SK-N-SH (cell line): ENCODE measurements at regions not wholly inside any gene's neighbourhood (a gene's known extent, or its start where the extent isn't known, plus 50 kb on each side); places are given as distances from the start of the nearest gene placed in this dataset.

Source experiments
- CTCF ChIP-seq: fragments of 200-600 bp; sonication (generic); IDR thresholded peaks from 2 replicates; pipeline ENCODE4 v1.6.1; 2017; ENCODE audit warnings: antibody characterized with exemption, mild to moderate bottlenecking, moderate library complexity
- EZH2phosphoT487 ChIP-seq: fragments of 200-600 bp; sonication (generic); IDR thresholded peaks from 2 replicates; pipeline ENCODE4 v1.6.1; 2017; ENCODE audit warnings: low read depth, mixed run types, mild to moderate bottlenecking, antibody characterized with exemption, moderate library complexity, borderline replicate concordance
- NFIC ChIP-seq: IDR thresholded peaks from 2 replicates; pipeline ENCODE4 v1.4.0; 2012; ENCODE audit warnings: borderline replicate concordance
- TCF12 ChIP-seq: IDR thresholded peaks from 2 replicates; pipeline ENCODE4 v1.4.0; 2012

- TF ChIP-seq EZH2phosphoT487 (no peak), CTCF (no peak), TCF12 (no peak), NFIC (no peak)
These were observed 79.8 kb downstream of the ENGASE start for GRCh38 chr17:79154446-79154845.
